OCI-LY7 (cell line): ENCODE measurements at regions not wholly inside any gene's neighbourhood (a gene's known extent, or its start where the extent isn't known, plus 50 kb on each side); places are given as distances from the start of the nearest gene placed in this dataset.

Experiments used
- BruUV-seq: library from RNA; stranded (reverse); fragments of 400-500 nt; replicated peaks from 2 replicates; lab custom pipeline; 2021; lab: Mats Ljungman, UMichigan
- CTCF ChIA-PET: fragments of 300-600 bp; sonication (Branson Sonifier 250); formaldehyde crosslinking; loops from one replicate; lab custom pipeline; 2022; ENCODE audit warnings: antibody characterized with exemption; ENCODE audit not compliant: unreplicated experiment; lab: Charles Lee
- POLR2A ChIA-PET: fragments of 300-600 bp; sonication (Branson Sonifier 250); formaldehyde crosslinking; loops from one replicate; lab custom pipeline; 2022; ENCODE audit warnings: antibody characterized with exemption; lab: Charles Lee
- DNase-seq: peaks from one replicate; pipeline ENCODE4 v3.0.0-alpha.2; 2015; ENCODE audit warnings: low spot score
- H2AFZ ChIP-seq: fragments of 200-600 bp; sonication (generic), shearing (Covaris generic); 2 replicates; pipeline ENCODE4 v1.6.1; 2014; ENCODE audit warnings: mild to moderate bottlenecking, antibody characterized with exemption, low read length, moderate library complexity
- H3K27ac ChIP-seq: fragments of 200-600 bp; sonication (generic); 2 replicates; pipeline ENCODE4 v1.5.1; 2014; ENCODE audit warnings: mixed run types, low read depth, mild to moderate bottlenecking, moderate library complexity, low read length, inconsistent platforms; ENCODE audit not compliant: poor library complexity, severe bottlenecking
- H3K36me3 ChIP-seq: fragments of 200-600 bp; sonication (generic); 2 replicates; pipeline ENCODE4 v1.6.1; 2014; ENCODE audit warnings: mild to moderate bottlenecking, antibody characterized with exemption, low read length, moderate library complexity, mixed read lengths; ENCODE audit not compliant: insufficient read depth
- H3K4me1 ChIP-seq: fragments of 200-600 bp; sonication (generic); 2 replicates; pipeline ENCODE4 v1.5.1; 2014; ENCODE audit warnings: mild to moderate bottlenecking, low read length; ENCODE audit not compliant: insufficient read depth, poor library complexity, severe bottlenecking
- H3K4me2 ChIP-seq: fragments of 200-600 bp; sonication (generic); 2 replicates; pipeline ENCODE4 v1.6.1; 2014; ENCODE audit warnings: mild to moderate bottlenecking, low read length
- H3K4me3 ChIP-seq: fragments of 200-600 bp; sonication (generic); 2 replicates; pipeline ENCODE4 v1.5.1; 2014; ENCODE audit warnings: mild to moderate bottlenecking, low read depth, low read length; ENCODE audit not compliant: poor library complexity, severe bottlenecking
- H3K79me2 ChIP-seq: fragments of 200-600 bp; sonication (generic); 2 replicates; pipeline ENCODE4 v1.6.1; 2016; ENCODE audit warnings: low read depth, mild to moderate bottlenecking, low read length, moderate library complexity, mixed read lengths; ENCODE audit not compliant: insufficient read depth
- H3K9me2 ChIP-seq: fragments of 200-600 bp; sonication (generic); 2 replicates; pipeline ENCODE4 v1.6.1; 2016; ENCODE audit warnings: mild to moderate bottlenecking, low read length, mixed read lengths; ENCODE audit not compliant: insufficient read depth
- H3K9me3 ChIP-seq: fragments of 200-600 bp; sonication (generic); 2 replicates; pipeline ENCODE4 v1.6.1; 2014; ENCODE audit warnings: mild to moderate bottlenecking, mixed run types, low read length, mixed read lengths
- H4K20me1 ChIP-seq: fragments of 200-600 bp; sonication (generic); 2 replicates; pipeline ENCODE4 v1.6.1; 2014; ENCODE audit warnings: mild to moderate bottlenecking, antibody characterized with exemption, low read length, moderate library complexity, mixed read lengths; ENCODE audit not compliant: insufficient read depth
- EZH2phosphoT487 ChIP-seq: fragments of 200-600 bp; sonication (generic); IDR thresholded peaks from 2 replicates; pipeline ENCODE4 v1.6.1; 2018; ENCODE audit warnings: low read depth, borderline replicate concordance, mild to moderate bottlenecking, mixed run types, antibody characterized with exemption, low read length, moderate library complexity, mixed read lengths
- intact Hi-C: fragments of 100-400 bp; cut with micrococcal nuclease; formaldehyde crosslinking; loops from one replicate; pipeline ENCODE4 v1.10.0; 2022; ENCODE audit not compliant: unreplicated experiment
- TF ChIP-seq, protein P1 (sequence below): fragments of 200-600 bp; sonication (generic); conservative IDR thresholded peaks from 2 replicates; pipeline ENCODE4 v1.5.1; 2014; ENCODE audit warnings: mild to moderate bottlenecking, antibody characterized with exemption, low read length, moderate library complexity, mixed read lengths

GRCh38 chr4:138301536-138301935, 59.4 kb upstream of the SLC7A11 start:
- CTCF ChIA-PET: no interaction called here
- no peak for DNase-seq
- H3K4me2 ChIP-seq: no peak overlapping the region
- no peak overlapping the region for H3K27ac ChIP-seq
- no peaks in the 10 kb centered on the region for H3K4me1 ChIP-seq
- H3K9me2 ChIP-seq: no peaks in the 10 kb centered on the region
- no peaks in the 10 kb centered on the region for H4K20me1 ChIP-seq
- TF ChIP-seq EZH2phosphoT487: no peak
- TF ChIP-seq, protein P1, sequence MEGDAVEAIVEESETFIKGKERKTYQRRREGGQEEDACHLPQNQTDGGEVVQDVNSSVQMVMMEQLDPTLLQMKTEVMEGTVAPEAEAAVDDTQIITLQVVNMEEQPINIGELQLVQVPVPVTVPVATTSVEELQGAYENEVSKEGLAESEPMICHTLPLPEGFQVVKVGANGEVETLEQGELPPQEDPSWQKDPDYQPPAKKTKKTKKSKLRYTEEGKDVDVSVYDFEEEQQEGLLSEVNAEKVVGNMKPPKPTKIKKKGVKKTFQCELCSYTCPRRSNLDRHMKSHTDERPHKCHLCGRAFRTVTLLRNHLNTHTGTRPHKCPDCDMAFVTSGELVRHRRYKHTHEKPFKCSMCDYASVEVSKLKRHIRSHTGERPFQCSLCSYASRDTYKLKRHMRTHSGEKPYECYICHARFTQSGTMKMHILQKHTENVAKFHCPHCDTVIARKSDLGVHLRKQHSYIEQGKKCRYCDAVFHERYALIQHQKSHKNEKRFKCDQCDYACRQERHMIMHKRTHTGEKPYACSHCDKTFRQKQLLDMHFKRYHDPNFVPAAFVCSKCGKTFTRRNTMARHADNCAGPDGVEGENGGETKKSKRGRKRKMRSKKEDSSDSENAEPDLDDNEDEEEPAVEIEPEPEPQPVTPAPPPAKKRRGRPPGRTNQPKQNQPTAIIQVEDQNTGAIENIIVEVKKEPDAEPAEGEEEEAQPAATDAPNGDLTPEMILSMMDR: no peak
- intact Hi-C loops: no loop called here
- H3K9me3 ChIP-seq: no peaks in the 10 kb centered on the region
- no peak overlapping the region for H3K4me3 ChIP-seq
- no TSS peak for BruUV-seq
- no peaks in the 10 kb centered on the region for H3K36me3 ChIP-seq
- no peaks in the 10 kb centered on the region for H3K79me2 ChIP-seq
- no peak overlapping the region for H2AFZ ChIP-seq
- POLR2A ChIA-PET: no interaction called here

GRCh38 chr4:138300616-138301015, 58.5 kb upstream of the SLC7A11 start:
- TF ChIP-seq EZH2phosphoT487: no peak
- TF ChIP-seq, protein P1: no peak
- ChIA-PET POLR2A (no interaction called here), CTCF (no interaction called here)
- no peaks in the 10 kb centered on the region for H3K9me3 ChIP-seq
- no peaks in the 10 kb centered on the region for H3K9me2 ChIP-seq
- no peak for DNase-seq
- no peak overlapping the region for H3K27ac ChIP-seq
- no TSS peak for BruUV-seq
- H3K4me3 ChIP-seq: no peak overlapping the region
- no peak overlapping the region for H3K4me2 ChIP-seq
- no peaks in the 10 kb centered on the region for H3K79me2 ChIP-seq
- intact Hi-C loops: no loop called here
- H3K36me3 ChIP-seq: no peaks in the 10 kb centered on the region
- no peaks in the 10 kb centered on the region for H3K4me1 ChIP-seq
- H4K20me1 ChIP-seq: no peaks in the 10 kb centered on the region
- no peak overlapping the region for H2AFZ ChIP-seq

DNA sequence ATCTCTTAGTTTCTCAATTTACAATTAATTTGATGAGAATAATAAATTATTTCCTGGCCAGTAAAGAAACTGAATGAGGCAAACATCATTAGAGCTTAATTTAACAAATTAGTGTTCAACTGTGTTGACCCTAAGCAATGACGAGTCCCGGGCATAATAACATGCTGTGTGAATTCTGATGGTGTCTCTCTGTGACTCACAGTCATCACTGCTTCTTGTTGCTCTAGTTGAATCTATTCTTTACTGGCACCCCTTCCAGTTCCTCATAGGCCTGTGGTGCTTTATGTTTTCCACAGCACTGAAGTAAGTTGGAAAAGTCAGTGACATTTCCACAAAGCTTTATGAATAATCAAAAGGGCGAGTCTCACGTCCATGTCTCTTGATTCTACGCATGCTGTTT, 57.7 kb upstream of the SLC7A11 start:
- ChIA-PET POLR2A (interaction anchor here (0.8 kb wide), 1 partner anchor 155 kb away, joined by 3 read pairs; no protein-coding TSS in a partner anchor), CTCF (no interaction called here)
- BruUV-seq: no TSS peak
- H3K4me3 ChIP-seq: no peak overlapping the region
- H3K4me2 ChIP-seq: no peak overlapping the region
- no peaks in the 10 kb centered on the region for H4K20me1 ChIP-seq
- intact Hi-C loops: no loop called here
- no peaks in the 10 kb centered on the region for H3K9me3 ChIP-seq
- TF ChIP-seq, protein P1: no peak
- TF ChIP-seq EZH2phosphoT487: no peak
- no peak overlapping the region for H3K27ac ChIP-seq
- H3K9me2 ChIP-seq: no peaks in the 10 kb centered on the region
- DNase-seq: no peak
- no peaks in the 10 kb centered on the region for H3K36me3 ChIP-seq
- H3K4me1 ChIP-seq: no peaks in the 10 kb centered on the region
- H2AFZ ChIP-seq: no peak overlapping the region
- H3K79me2 ChIP-seq: no peaks in the 10 kb centered on the region
